GM12878 (cell line): ENCODE measurements at regions not wholly inside any gene's neighbourhood (a gene's known extent, or its start where the extent isn't known, plus 50 kb on each side); places are given as distances from the start of the nearest gene placed in this dataset.
A peak's percentile ranks its signal among the peaks of the same experiment; 100 is the strongest.

Experiments used
- ATAC-seq: fragments of 200-7000 bp; cut with Tn5 transposase; 3 replicates; pipeline ENCODE4 v1.9.1; 2020; ENCODE audit warnings: mild to moderate bottlenecking, moderate library complexity
- BruUV-seq: library from RNA; stranded (reverse); fragments of 400-500 nt; replicated peaks from 2 replicates; lab custom pipeline; 2021; lab: Mats Ljungman, UMichigan
- CTCF ChIA-PET: fragments of 300-600 bp; sonication (Branson Sonifier 250); formaldehyde crosslinking; extraction: SDS; loops from one replicate; lab custom pipeline; 2021; ENCODE audit warnings: inconsistent platforms; lab: Yijun Ruan, JAX
- POLR2A ChIA-PET: fragments of 350-600 bp; formaldehyde crosslinking; extraction: SDS; loops from one replicate; lab custom pipeline; 2021; ENCODE audit warnings: inconsistent platforms; lab: Charles Lee
- RAD21 ChIA-PET: fragments of 300-600 bp; sonication (Branson Sonifier 250); formaldehyde crosslinking; loops from one replicate; lab custom pipeline; 2023; ENCODE audit warnings: antibody characterized with exemption; ENCODE audit not compliant: unreplicated experiment; lab: Charles Lee
- SMC1A ChIA-PET: fragments of 300-600 bp; sonication (Branson Sonifier 250); formaldehyde crosslinking; loops from one replicate; lab custom pipeline; 2023; ENCODE audit not compliant: unreplicated experiment, uncharacterized antibody; lab: Charles Lee
- DNase-seq: peaks from one replicate; pipeline ENCODE4 v3.0.0-alpha.2; 2011; ENCODE audit warnings: low read depth, low spot score
- FAIRE-seq: peaks from 3 replicates; lab custom pipeline; 2011; peaks lifted over from hg19 to GRCh38; lab: Jason Lieb, UNC
- H2AFZ ChIP-seq: 2 replicates; pipeline ENCODE4 v1.6.0; 2011; ENCODE audit warnings: low read depth, low read length, control low read depth; ENCODE audit not compliant: control insufficient read depth
- H3K27ac ChIP-seq: 2 replicates; pipeline ENCODE4 v1.5.1; 2011; ENCODE audit warnings: control low read depth; ENCODE audit not compliant: control insufficient read depth, insufficient read depth
- H3K27me3 ChIP-seq, 2 experiments: replicated peaks in 1 of 2; 2 replicates each; pipeline versions ENCODE4 v1.6.0 to v1.6.1; 2011; ENCODE audit warnings: low read length in 1 of 2; ENCODE audit not compliant: control insufficient read depth in 2 of 2, insufficient read depth in 2 of 2
- H3K36me3 ChIP-seq, 2 experiments: 2 replicates each; pipeline ENCODE4 v1.5.1; 2011; ENCODE audit warnings: low read length in 1 of 2; ENCODE audit not compliant: control insufficient read depth in 2 of 2, insufficient read depth in 2 of 2
- H3K4me1 ChIP-seq: 2 replicates; pipeline ENCODE4 v1.6.1; 2011; ENCODE audit warnings: mild to moderate bottlenecking, low read length, moderate library complexity, mixed read lengths; ENCODE audit not compliant: control insufficient read depth, insufficient read depth
- H3K4me2 ChIP-seq: 2 replicates; pipeline ENCODE4 v1.6.0; 2011; ENCODE audit warnings: control low read depth; ENCODE audit not compliant: control insufficient read depth, insufficient read depth
- H3K4me3 ChIP-seq: fragments of 200-600 bp; sonication (generic); 2 replicates; pipeline ENCODE4 v1.5.1; 2016
- H3K79me2 ChIP-seq: 2 replicates; pipeline ENCODE4 v1.6.0; 2011; ENCODE audit warnings: low read length; ENCODE audit not compliant: control insufficient read depth, insufficient read depth
- H3K9ac ChIP-seq: 2 replicates; pipeline ENCODE4 v1.8.0; 2011; ENCODE audit warnings: low read length, control low read depth, mixed read lengths; ENCODE audit not compliant: control insufficient read depth, insufficient read depth
- H3K9me3 ChIP-seq: replicated peaks from 3 replicates; pipeline ENCODE4 v1.5.1; 2011; ENCODE audit warnings: mild to moderate bottlenecking, low read length; ENCODE audit not compliant: control insufficient read depth, insufficient read depth
- H4K20me1 ChIP-seq: 2 replicates; pipeline ENCODE4 v1.6.0; 2011; ENCODE audit not compliant: control insufficient read depth, insufficient read depth
- E2F4 ChIP-seq: IDR thresholded peaks from 2 replicates; pipeline ENCODE4 v1.6.1; 2012; ENCODE audit warnings: low read depth, low read length, improper control_type of control experiment
- GABPA ChIP-seq: IDR thresholded peaks from 2 replicates; pipeline ENCODE4 v1.6.1; 2014; ENCODE audit warnings: antibody characterized with exemption, low read depth, mild to moderate bottlenecking, inconsistent platforms
- MTA2 ChIP-seq: fragments of 450-650 bp; IDR thresholded peaks from 2 replicates; pipeline ENCODE4 v1.6.1; 2016; ENCODE audit warnings: low read depth, mild to moderate bottlenecking, moderate library complexity
- NR2C2 ChIP-seq: IDR thresholded peaks from 2 replicates; pipeline ENCODE4 v1.6.1; 2011; ENCODE audit warnings: borderline replicate concordance, low read depth; ENCODE audit not compliant: control insufficient read depth, insufficient read length
- YY1 ChIP-seq: IDR thresholded peaks from 2 replicates; pipeline ENCODE4 v1.6.1; 2011; ENCODE audit warnings: low read depth, mild to moderate bottlenecking, low read length
- ZNF24 ChIP-seq: fragments of 450-650 bp; IDR thresholded peaks from 2 replicates; pipeline ENCODE4 v1.6.1; 2017; ENCODE audit warnings: antibody characterized with exemption, mild to moderate bottlenecking
- WGBS: methylation state at CpG from one replicate; pipeline ENCODE4 v1.1.6; 2016; ENCODE audit warnings: low lambda C conversion rate; ENCODE audit not compliant: insufficient replicate concordance, insufficient coverage; ENCODE audit errors: missing lambda C conversion rate; 5-methylcytosine and 5-hydroxymethylcytosine counted together
- in situ Hi-C: fragments of 300-500 bp; cut with MboI; formaldehyde crosslinking; loops from 9 replicates; pipeline ENCODE4 v1.14.3; 2018; ENCODE audit warnings: mixed read lengths
- intact Hi-C: fragments of 100-400 bp; cut with micrococcal nuclease; formaldehyde crosslinking; loops from one replicate; pipeline ENCODE4 v1.14.2; 2022; ENCODE audit not compliant: unreplicated experiment

- FAIRE-seq, result no peak
- BruUV-seq, result no TSS peak
- SMC1A ChIA-PET, result interaction anchor here (0.6 to 2.5 kb wide), 7 partner anchors 10 to 257 kb away, joined by 3 to 9 read pairs (median 4); no protein-coding TSS in a partner anchor
These were observed 117.3 kb downstream of the MAB21L3 start for GRCh38 chr1:116228511-116228910.

GRCh38 chr1:116230712-116231111 lies 119.5 kb downstream of the MAB21L3 start:
- Histone ChIP-seq H2AFZ (no peak overlapping the region), H4K20me1 (no peaks in the 10 kb centered on the region), H3K9me3 (no peaks in the 10 kb centered on the region), H3K79me2 (no peaks in the 10 kb centered on the region), H3K4me2 (no peak overlapping the region), H3K4me1 (peaks cover 10% of the 10 kb centered on the region), H3K36me3 (no peaks in the 10 kb centered on the region), H3K27ac (no peak overlapping the region), H3K27me3 (no peaks in the 10 kb centered on the region), H3K9ac (no peak overlapping the region), H3K4me3 (no peak overlapping the region)
- FAIRE-seq, result no peak
- no TSS peak for BruUV-seq
- ChIA-PET CTCF (interaction anchor here (0.7 to 3.0 kb wide), 7 partner anchors 92 to 254 kb away, joined by 3 to 25 read pairs (median 3); no protein-coding TSS in a partner anchor), POLR2A (interaction anchor here (1.5 kb wide), 1 partner anchor 146 kb away, joined by 3 read pairs; no protein-coding TSS in a partner anchor), RAD21 (interaction anchor here (1.1 to 1.5 kb wide), 3 partner anchors 10 to 255 kb away, joined by 3 read pairs; no protein-coding TSS in a partner anchor), SMC1A (interaction anchor here (2.0 kb wide), 1 partner anchor 254 kb away, joined by 15 read pairs; no protein-coding TSS in a partner anchor)
- in situ Hi-C loops (no loop called here), intact Hi-C loops (loop anchor here (5.0 kb wide), 1 partner anchor 257 kb away; no protein-coding TSS in a partner anchor)
- no peak for TF ChIP-seq YY1
- TF ChIP-seq GABPA, result no peak
- no peak for TF ChIP-seq NR2C2
- DNase-seq, result no peak
- no peak for ATAC-seq
- 0% methylated on average over 1 of the region's 1 CpG for WGBS

More at GRCh38 chr1:116228511-116228910, 117.3 kb downstream of the MAB21L3 start:
- POLR2A ChIA-PET, result interaction anchor here (1.0 kb wide), 1 partner anchor 29 kb away, joined by 3 read pairs; no protein-coding TSS in a partner anchor
- Histone ChIP-seq H4K20me1 (no peaks in the 10 kb centered on the region), H3K4me3 (no peak overlapping the region), H3K4me2 (no peak overlapping the region), H3K4me1 (peaks cover 10% of the 10 kb centered on the region), H3K79me2 (no peaks in the 10 kb centered on the region), H3K9ac (no peak overlapping the region), H3K9me3 (no peaks in the 10 kb centered on the region), H2AFZ (no peak overlapping the region), H3K27ac (no peak overlapping the region), H3K27me3 (no peaks in the 10 kb centered on the region), H3K36me3 (no peaks in the 10 kb centered on the region)
- CTCF ChIA-PET, result interaction anchor here (1.6 to 2.5 kb wide), 2 partner anchors 77 to 258 kb away, joined by 4 to 11 read pairs; no protein-coding TSS in a partner anchor
- TF ChIP-seq E2F4 (no peak), MTA2 (no peak), ZNF24 (no peak)
- ATAC-seq (peak; percentile 67), DNase-seq (no peak)
- RAD21 ChIA-PET, result interaction anchor here (0.8 to 4.1 kb wide), 5 partner anchors 28 to 270 kb away, joined by 3 to 18 read pairs (median 5); no protein-coding TSS in a partner anchor
- in situ Hi-C loops, result no loop called here
- 31% methylated on average over 2 of the region's 2 CpGs for WGBS
- intact Hi-C loops, result loop anchor here (5.0 kb wide), 1 partner anchor 149 kb away; no protein-coding TSS in a partner anchor
